KMS-11 (cell line): ENCODE measurements at regions not wholly inside any gene's neighbourhood (a gene's known extent, or its start where the extent isn't known, plus 50 kb on each side); places are given as distances from the start of the nearest gene placed in this dataset.

ENCODE experiments used
- H2AFZ ChIP-seq: fragments of 200-600 bp; sonication (generic); 2 replicates; pipeline ENCODE4 v1.6.1; 2016; ENCODE audit warnings: antibody characterized with exemption, mixed run types, low read depth
- H3K27ac ChIP-seq: fragments of 200-600 bp; sonication (generic); 2 replicates; pipeline ENCODE4 v1.6.1; 2016; ENCODE audit warnings: mild to moderate bottlenecking, mixed run types
- H3K27me3 ChIP-seq: fragments of 200-600 bp; sonication (generic); 2 replicates; pipeline ENCODE4 v1.6.1; 2017; ENCODE audit warnings: mild to moderate bottlenecking, low read depth, mixed run types, moderate library complexity; ENCODE audit not compliant: insufficient read depth
- H3K36me3 ChIP-seq: fragments of 200-600 bp; sonication (generic); 2 replicates; pipeline ENCODE4 v1.6.1; 2017; ENCODE audit warnings: mild to moderate bottlenecking, mixed run types; ENCODE audit not compliant: insufficient read depth
- H3K4me1 ChIP-seq: fragments of 200-600 bp; sonication (generic); 2 replicates; pipeline ENCODE4 v1.6.1; 2016; ENCODE audit warnings: mild to moderate bottlenecking, low read depth, mixed run types; ENCODE audit not compliant: poor library complexity, severe bottlenecking
- H3K4me2 ChIP-seq: fragments of 200-600 bp; sonication (generic); 2 replicates; pipeline ENCODE4 v1.7.0; 2016; ENCODE audit warnings: mild to moderate bottlenecking, mixed run types
- H3K4me3 ChIP-seq: fragments of 200-600 bp; sonication (generic); IDR thresholded peaks from 2 replicates; pipeline ENCODE4 v1.6.1; 2017; ENCODE audit warnings: low read depth, low read length, mixed read lengths; ENCODE audit not compliant: insufficient read depth
- H3K79me2 ChIP-seq: fragments of 200-600 bp; sonication (generic); 2 replicates; pipeline ENCODE4 v1.6.1; 2016; ENCODE audit warnings: low read depth, mixed run types; ENCODE audit not compliant: insufficient read depth
- H3K9ac ChIP-seq: fragments of 200-600 bp; sonication (generic); 2 replicates; pipeline ENCODE4 v1.6.1; 2016; ENCODE audit warnings: mild to moderate bottlenecking, mixed run types
- H4K20me1 ChIP-seq: fragments of 200-600 bp; sonication (generic); 2 replicates; pipeline ENCODE4 v1.6.1; 2016; ENCODE audit warnings: mild to moderate bottlenecking, mixed run types; ENCODE audit not compliant: insufficient read depth
- CTCF ChIP-seq: fragments of 200-600 bp; sonication (generic); conservative IDR thresholded peaks from 2 replicates; pipeline ENCODE4 v1.6.1; 2017; ENCODE audit warnings: low read depth, mild to moderate bottlenecking, antibody characterized with exemption, low read length, moderate library complexity, mixed read lengths

- Histone ChIP-seq H3K36me3 (no peaks in the 10 kb centered on the region), H3K9ac (no peak overlapping the region), H3K4me2 (no peak overlapping the region), H3K27me3 (no peaks in the 10 kb centered on the region), H3K4me1 (no peaks in the 10 kb centered on the region), H3K79me2 (no peaks in the 10 kb centered on the region), H2AFZ (no peak overlapping the region), H3K4me3 (no peak overlapping the region), H3K27ac (no peak overlapping the region), H4K20me1 (no peaks in the 10 kb centered on the region)
- TF ChIP-seq CTCF: no peak
Observed at GRCh38 chr3:162125790-162126189, 629.2 kb downstream of the OTOL1 start.

GRCh38 chr3:162130582-162130981, 634.0 kb downstream of the OTOL1 start:
- Histone ChIP-seq H3K4me3 (no peak overlapping the region), H3K27ac (no peak overlapping the region), H3K4me2 (no peak overlapping the region), H3K27me3 (no peaks in the 10 kb centered on the region), H4K20me1 (no peaks in the 10 kb centered on the region), H3K9ac (no peak overlapping the region), H3K79me2 (no peaks in the 10 kb centered on the region), H3K36me3 (no peaks in the 10 kb centered on the region; the same call in 1 of the 2 replicates), H3K4me1 (no peaks in the 10 kb centered on the region), H2AFZ (no peak overlapping the region)
- TF ChIP-seq CTCF: no peak

- no peak overlapping the region for H3K27ac ChIP-seq
- no peak overlapping the region for H3K4me2 ChIP-seq
- no peak overlapping the region for H2AFZ ChIP-seq
- H3K36me3 ChIP-seq: no peaks in the 10 kb centered on the region; the same call in 1 of the 2 replicates
- H4K20me1 ChIP-seq: no peaks in the 10 kb centered on the region
- H3K4me3 ChIP-seq: no peak overlapping the region
- no peaks in the 10 kb centered on the region for H3K27me3 ChIP-seq
- TF ChIP-seq CTCF: no peak
- no peak overlapping the region for H3K9ac ChIP-seq
- no peaks in the 10 kb centered on the region for H3K79me2 ChIP-seq
- no peaks in the 10 kb centered on the region for H3K4me1 ChIP-seq
Observed at GRCh38 chr3:162132981-162133380, 636.4 kb downstream of the OTOL1 start.

GRCh38 chr3:162134571-162134970, 638.0 kb downstream of the OTOL1 start:
- Histone ChIP-seq H3K27me3 (no peaks in the 10 kb centered on the region), H3K4me3 (no peak overlapping the region), H2AFZ (no peak overlapping the region), H3K79me2 (no peaks in the 10 kb centered on the region), H3K27ac (no peak overlapping the region), H3K9ac (no peak overlapping the region), H3K36me3 (no peaks in the 10 kb centered on the region; the same call in 1 of the 2 replicates), H4K20me1 (no peaks in the 10 kb centered on the region), H3K4me2 (no peak overlapping the region), H3K4me1 (no peaks in the 10 kb centered on the region)
- no peak for TF ChIP-seq CTCF
